GM21825 (cell line): ENCODE measurements at regions not wholly inside any gene's neighbourhood (a gene's known extent, or its start where the extent isn't known, plus 50 kb on each side); places are given as distances from the start of the nearest gene placed in this dataset.

ENCODE experiments used
- ATAC-seq: cut with Tn5 transposase; IDR thresholded peaks from one replicate; pipeline ENCODE4 v1.9.1; 2021; ENCODE audit warnings: mild to moderate bottlenecking, moderate library complexity; ENCODE audit not compliant: unreplicated experiment

GRCh38 chr18:61149786-61150185, 183.4 kb upstream of the CDH20 start:
- no peak for ATAC-seq

GRCh38 chr18:61153571-61153970, 179.7 kb upstream of the CDH20 start:
- ATAC-seq, result no peak

- ATAC-seq, result no peak
These were observed 178.4 kb upstream of the CDH20 start for GRCh38 chr18:61154866-61155265.

GRCh38 chr18:61155586-61155985, 177.6 kb upstream of the CDH20 start:
- ATAC-seq, result no peak

- no peak for ATAC-seq
These were observed 175.8 kb upstream of the CDH20 start for GRCh38 chr18:61157451-61157850.

GRCh38 chr18:61159246-61159645, 174.0 kb upstream of the CDH20 start:
- no peak for ATAC-seq

- no peak for ATAC-seq
These were observed 168.9 kb upstream of the CDH20 start for GRCh38 chr18:61164321-61164720.

- ATAC-seq, result no peak
These were observed 165.3 kb upstream of the CDH20 start for GRCh38 chr18:61167902-61168301.

GRCh38 chr18:61169386-61169785, 163.8 kb upstream of the CDH20 start:
- no peak for ATAC-seq

- ATAC-seq, result no peak
These were observed 160.6 kb upstream of the CDH20 start for GRCh38 chr18:61172624-61173023.

- no peak for ATAC-seq
These were observed 159.7 kb upstream of the CDH20 start for GRCh38 chr18:61173554-61173953.

- no peak for ATAC-seq
These were observed 149.4 kb upstream of the CDH20 start for GRCh38 chr18:61183798-61184197.

GRCh38 chr18:61187971-61188370, 145.3 kb upstream of the CDH20 start:
- no peak for ATAC-seq

- no peak for ATAC-seq
These were observed 143.9 kb upstream of the CDH20 start for GRCh38 chr18:61189376-61189775.

GRCh38 chr18:61194726-61195125, 138.5 kb upstream of the CDH20 start:
- ATAC-seq, result no peak

GRCh38 chr18:61196750-61197149, 136.5 kb upstream of the CDH20 start:
- no peak for ATAC-seq

- ATAC-seq, result no peak
These were observed 134.7 kb upstream of the CDH20 start for GRCh38 chr18:61198486-61198885.

- no peak for ATAC-seq
These were observed 133.9 kb upstream of the CDH20 start for GRCh38 chr18:61199171-61199848.

GRCh38 chr18:61201511-61201910, 131.7 kb upstream of the CDH20 start:
- ATAC-seq, result no peak

- ATAC-seq, result no peak
These were observed 130.1 kb upstream of the CDH20 start for GRCh38 chr18:61203151-61203550.

GRCh38 chr18:61209801-61210200, 123.4 kb upstream of the CDH20 start:
- no peak for ATAC-seq

- no peak for ATAC-seq
These were observed 117.2 kb upstream of the CDH20 start for GRCh38 chr18:61216051-61216450.

GRCh38 chr18:61222206-61222605, 111.0 kb upstream of the CDH20 start:
- ATAC-seq, result no peak
